Parathyroid adenoma (tissue), 2 donors: ENCODE measurements at regions not wholly inside any gene's neighbourhood (a gene's known extent, or its start where the extent isn't known, plus 50 kb on each side); places are given as distances from the start of the nearest gene placed in this dataset.

Experiments used
- H2AFZ ChIP-seq: fragments of 300-600 bp; sonication (generic); one replicate; pipeline ENCODE4 v1.7.0; 2017; ENCODE audit warnings: antibody characterized with exemption, mild to moderate bottlenecking
- H3K27ac ChIP-seq: fragments of 300-600 bp; sonication (generic); one replicate; pipeline ENCODE4 v1.7.0; 2017
- H3K27me3 ChIP-seq: fragments of 300-600 bp; sonication (generic); one replicate; pipeline ENCODE4 v1.7.0; 2017; ENCODE audit warnings: low read length; ENCODE audit not compliant: control insufficient read depth, insufficient read depth
- H3K36me3 ChIP-seq: fragments of 300-600 bp; sonication (generic); one replicate; pipeline ENCODE4 v1.7.0; 2017; ENCODE audit warnings: low read length; ENCODE audit not compliant: control insufficient read depth, insufficient read depth
- H3K4me1 ChIP-seq: fragments of 300-600 bp; sonication (generic); one replicate; pipeline ENCODE4 v1.7.0; 2017; ENCODE audit warnings: control low read depth
- H3K4me2 ChIP-seq: fragments of 300-600 bp; sonication (generic); one replicate; pipeline ENCODE4 v1.7.0; 2017; ENCODE audit warnings: low read length
- H3K4me3 ChIP-seq: fragments of 300-600 bp; sonication (generic); one replicate; pipeline ENCODE4 v1.7.0; 2017; ENCODE audit warnings: low read depth, low read length
- H3K79me2 ChIP-seq: fragments of 300-600 bp; sonication (generic); one replicate; pipeline ENCODE4 v1.7.0; 2017; ENCODE audit warnings: control low read depth
- H3K9ac ChIP-seq: fragments of 300-600 bp; sonication (generic); one replicate; pipeline ENCODE4 v1.7.0; 2017; ENCODE audit warnings: mild to moderate bottlenecking
- H3K9me3 ChIP-seq: fragments of 300-600 bp; sonication (generic); one replicate; pipeline ENCODE4 v1.7.0; 2017; ENCODE audit warnings: low read length; ENCODE audit not compliant: control insufficient read depth
- CTCF ChIP-seq: fragments of 300-600 bp; sonication (generic); IDR thresholded peaks from one replicate; pipeline ENCODE4 v1.7.0; 2017; ENCODE audit warnings: antibody characterized with exemption, mild to moderate bottlenecking
- donor health status: primary hyperparathyroidism.

GRCh38 chr2:228956701-228957474 is 314.2 kb downstream of the PID1 start:
- no peaks in the 10 kb centered on the region for H3K9me3 ChIP-seq
- no peak for TF ChIP-seq CTCF

GRCh38 chr2:228949831-228950230 is 321.3 kb downstream of the PID1 start:
- Histone ChIP-seq H3K9ac (no peak overlapping the region), H3K4me3 (no peak overlapping the region), H3K36me3 (no peaks in the 10 kb centered on the region), H2AFZ (no peak overlapping the region), H3K4me2 (no peak overlapping the region), H3K27ac (no peak overlapping the region), H3K4me1 (no peaks in the 10 kb centered on the region), H3K27me3 (no peaks in the 10 kb centered on the region), H3K9me3 (no peaks in the 10 kb centered on the region), H3K79me2 (no peaks in the 10 kb centered on the region)
- TF ChIP-seq CTCF, result no peak

More at GRCh38 chr2:228956701-228957474, 314.2 kb downstream of the PID1 start:
- Histone ChIP-seq H2AFZ (no peak overlapping the region), H3K36me3 (no peaks in the 10 kb centered on the region), H3K4me2 (no peak overlapping the region), H3K4me1 (no peaks in the 10 kb centered on the region), H3K79me2 (no peaks in the 10 kb centered on the region), H3K9ac (no peak overlapping the region), H3K27me3 (no peaks in the 10 kb centered on the region), H3K27ac (no peak overlapping the region), H3K4me3 (no peak overlapping the region)

GRCh38 chr2:228945710-228946109 is 325.4 kb downstream of the PID1 start:
- no peak overlapping the region for H2AFZ ChIP-seq
- no peaks in the 10 kb centered on the region for H3K9me3 ChIP-seq
- no peaks in the 10 kb centered on the region for H3K4me1 ChIP-seq
- no peak overlapping the region for H3K9ac ChIP-seq
- H3K27ac ChIP-seq, result no peak overlapping the region
- no peak overlapping the region for H3K4me2 ChIP-seq
- H3K79me2 ChIP-seq, result no peaks in the 10 kb centered on the region
- no peaks in the 10 kb centered on the region for H3K27me3 ChIP-seq
- no peak for TF ChIP-seq CTCF
- H3K4me3 ChIP-seq, result no peak overlapping the region
- H3K36me3 ChIP-seq, result no peaks in the 10 kb centered on the region

GRCh38 chr2:228942856-228943255 is 328.2 kb downstream of the PID1 start:
- H3K36me3 ChIP-seq, result no peaks in the 10 kb centered on the region
- H3K9ac ChIP-seq, result no peak overlapping the region
- no peak for TF ChIP-seq CTCF
- no peaks in the 10 kb centered on the region for H3K4me1 ChIP-seq
- no peak overlapping the region for H3K4me2 ChIP-seq
- H2AFZ ChIP-seq, result no peak overlapping the region
- no peak overlapping the region for H3K27ac ChIP-seq
- H3K9me3 ChIP-seq, result no peaks in the 10 kb centered on the region
- H3K27me3 ChIP-seq, result no peaks in the 10 kb centered on the region
- no peak overlapping the region for H3K4me3 ChIP-seq
- H3K79me2 ChIP-seq, result no peaks in the 10 kb centered on the region

- Histone ChIP-seq H2AFZ (no peak overlapping the region), H3K79me2 (no peaks in the 10 kb centered on the region), H3K4me1 (no peaks in the 10 kb centered on the region), H3K36me3 (no peaks in the 10 kb centered on the region), H3K4me3 (no peak overlapping the region), H3K4me2 (no peak overlapping the region), H3K27me3 (no peaks in the 10 kb centered on the region), H3K9me3 (no peaks in the 10 kb centered on the region), H3K27ac (no peak overlapping the region), H3K9ac (no peak overlapping the region)
- no peak for TF ChIP-seq CTCF
These were observed 332.5 kb downstream of the PID1 start for GRCh38 chr2:228938629-228939028.
